HG03097 (cell line): ENCODE measurements at regions not wholly inside any gene's neighbourhood (a gene's known extent, or its start where the extent isn't known, plus 50 kb on each side); places are given as distances from the start of the nearest gene placed in this dataset.

Experiments used
- ATAC-seq: cut with Tn5 transposase; IDR thresholded peaks from one replicate; pipeline ENCODE4 v1.9.1; 2021; ENCODE audit not compliant: unreplicated experiment, low FRiP score

GRCh38 chr6:90406957-90407356 is 110.3 kb upstream of the BACH2 start:
- no peak for ATAC-seq

GRCh38 chr6:90406142-90406794 is 109.6 kb upstream of the BACH2 start:
- no peak for ATAC-seq

GRCh38 chr6:90403489-90404381 is 107.1 kb upstream of the BACH2 start:
- no peak for ATAC-seq

- no peak for ATAC-seq
These were observed 106.2 kb upstream of the BACH2 start for GRCh38 chr6:90402831-90403192.

- no peak for ATAC-seq
These were observed 105.5 kb upstream of the BACH2 start for GRCh38 chr6:90401933-90402830.

- ATAC-seq = no peak
These were observed 103.3 kb upstream of the BACH2 start for GRCh38 chr6:90399970-90400369.

- no peak for ATAC-seq
These were observed 101.5 kb upstream of the BACH2 start for GRCh38 chr6:90397929-90398674.

- ATAC-seq = no peak
These were observed 100.4 kb upstream of the BACH2 start for GRCh38 chr6:90397047-90397446.

GRCh38 chr6:90393232-90393884 is 96.7 kb upstream of the BACH2 start:
- no peak for ATAC-seq

GRCh38 chr6:90390379-90390778 is 93.7 kb upstream of the BACH2 start:
- no peak for ATAC-seq

- no peak for ATAC-seq
These were observed 91.8 kb upstream of the BACH2 start for GRCh38 chr6:90388395-90388794.

GRCh38 chr6:90387826-90388225 is 91.2 kb upstream of the BACH2 start:
- ATAC-seq = no peak

GRCh38 chr6:90387383-90387775 is 90.7 kb upstream of the BACH2 start:
- ATAC-seq = no peak

- ATAC-seq = no peak
These were observed 90.0 kb upstream of the BACH2 start for GRCh38 chr6:90386399-90387382.

- ATAC-seq = no peak
These were observed 89.2 kb upstream of the BACH2 start for GRCh38 chr6:90385759-90386313.

GRCh38 chr6:90384720-90385119 is 88.1 kb upstream of the BACH2 start:
- no peak for ATAC-seq

GRCh38 chr6:90383196-90383822 is 86.7 kb upstream of the BACH2 start:
- no peak for ATAC-seq

GRCh38 chr6:90382760-90383159 is 86.1 kb upstream of the BACH2 start:
- no peak for ATAC-seq
